ENCODE measurements at regions not wholly inside any gene's neighbourhood (a gene's known extent, or its start where the extent isn't known, plus 50 kb on each side); places are given as distances from the start of the nearest gene placed in this dataset.

GRCh38 chrX:9249051-9249846 lies 215.3 kb upstream of the FAM9B start:
- no peak for TF ChIP-seq EZH2 (IDR thresholded peaks at IDR 0.05; ENCODE audit: low read length, unreplicated experiment)
- no peak for TF ChIP-seq EZH2phosphoT487 (IDR thresholded peaks at IDR 0.05; ENCODE audit: borderline replicate concordance, low read length)
- no peak for TF ChIP-seq CTCF (conservative IDR thresholded peaks at IDR 0.05; ENCODE audit: low read depth, low read length)
- ATAC-seq (no peak), DNase-seq (no peak)
- no peaks in the 10 kb centered on the region for H3F3A ChIP-seq (ENCODE audit: low read length, unreplicated experiment)
- H4K20me1 ChIP-seq (ENCODE audit: low read length): no peaks in the 10 kb centered on the region
- H3K79me2 ChIP-seq (ENCODE audit: low read length): no peaks in the 10 kb centered on the region
- no TSS peak for BruUV-seq (replicated peaks)
- no peaks in the 10 kb centered on the region for H3K4me1 ChIP-seq (ENCODE audit: insufficient read depth, low read length)
- intact Hi-C loops (cut with micrococcal nuclease): no loop called here
- no peaks in the 10 kb centered on the region for H3K9me2 ChIP-seq (replicated peaks; ENCODE audit: low read length)
- no peaks in the 10 kb centered on the region for H3K27me3 ChIP-seq (ENCODE audit: low read length)
- no peak overlapping the region for H2AFZ ChIP-seq (ENCODE audit: low read length)
- no peak overlapping the region for H3K4me2 ChIP-seq (ENCODE audit: low read length)
- ChIA-PET POLR2A (ENCODE audit: unreplicated experiment) (no interaction called here), CTCF (no interaction called here)
- no peaks in the 10 kb centered on the region for H3K9me3 ChIP-seq (ENCODE audit: low read length)
- H3K9ac ChIP-seq (ENCODE audit: low read length): no peak overlapping the region
- H3K27ac ChIP-seq (ENCODE audit: low read length): no peak overlapping the region
- no peaks in the 10 kb centered on the region for H3K36me3 ChIP-seq (ENCODE audit: low read depth, low read length)
- no peak overlapping the region for H3K4me3 ChIP-seq (ENCODE audit: low read length)

GRCh38 chrX:9252182-9252581 lies 212.7 kb upstream of the TBL1X start:
- DNase-seq (no peak), ATAC-seq (no peak)
- H3F3A ChIP-seq (ENCODE audit: low read length, unreplicated experiment): no peaks in the 10 kb centered on the region
- no peak overlapping the region for H2AFZ ChIP-seq (ENCODE audit: low read length)
- H3K4me1 ChIP-seq (ENCODE audit: insufficient read depth, low read length): no peaks in the 10 kb centered on the region
- H3K27ac ChIP-seq (ENCODE audit: low read length): no peak overlapping the region
- H3K79me2 ChIP-seq (ENCODE audit: low read length): no peaks in the 10 kb centered on the region
- no peak overlapping the region for H3K4me3 ChIP-seq (ENCODE audit: low read length)
- H3K36me3 ChIP-seq (ENCODE audit: low read depth, low read length): no peaks in the 10 kb centered on the region
- ChIA-PET POLR2A (ENCODE audit: unreplicated experiment) (no interaction called here), CTCF (no interaction called here)
- H3K27me3 ChIP-seq (ENCODE audit: low read length): no peaks in the 10 kb centered on the region
- no peak overlapping the region for H3K4me2 ChIP-seq (ENCODE audit: low read length)
- TF ChIP-seq EZH2phosphoT487 (IDR thresholded peaks at IDR 0.05; ENCODE audit: borderline replicate concordance, low read length) (no peak), CTCF (conservative IDR thresholded peaks at IDR 0.05; ENCODE audit: low read depth, low read length) (no peak), EZH2 (IDR thresholded peaks at IDR 0.05; ENCODE audit: low read length, unreplicated experiment) (no peak)
- no TSS peak for BruUV-seq (replicated peaks)
- no peak overlapping the region for H3K9ac ChIP-seq (ENCODE audit: low read length)
- H4K20me1 ChIP-seq (ENCODE audit: low read length): no peaks in the 10 kb centered on the region
- no peaks in the 10 kb centered on the region for H3K9me3 ChIP-seq (ENCODE audit: low read length)
- intact Hi-C loops (cut with micrococcal nuclease): no loop called here
- H3K9me2 ChIP-seq (replicated peaks; ENCODE audit: low read length): no peaks in the 10 kb centered on the region

GRCh38 chrX:9253211-9253610 lies 211.6 kb upstream of the TBL1X start:
- Histone ChIP-seq H3K79me2 (ENCODE audit: low read length) (no peaks in the 10 kb centered on the region), H3K4me1 (ENCODE audit: insufficient read depth, low read length) (no peaks in the 10 kb centered on the region), H3K27me3 (ENCODE audit: low read length) (no peaks in the 10 kb centered on the region), H4K20me1 (ENCODE audit: low read length) (no peaks in the 10 kb centered on the region), H2AFZ (ENCODE audit: low read length) (no peak overlapping the region), H3F3A (ENCODE audit: low read length, unreplicated experiment) (no peaks in the 10 kb centered on the region), H3K4me3 (ENCODE audit: low read length) (no peak overlapping the region), H3K4me2 (ENCODE audit: low read length) (no peak overlapping the region), H3K9me2 (replicated peaks; ENCODE audit: low read length) (no peaks in the 10 kb centered on the region), H3K36me3 (ENCODE audit: low read depth, low read length) (no peaks in the 10 kb centered on the region), H3K27ac (ENCODE audit: low read length) (no peak overlapping the region), H3K9ac (ENCODE audit: low read length) (no peak overlapping the region), H3K9me3 (ENCODE audit: low read length) (no peaks in the 10 kb centered on the region)
- ChIA-PET CTCF (no interaction called here), POLR2A (ENCODE audit: unreplicated experiment) (no interaction called here)
- DNase-seq (no peak), ATAC-seq (no peak)
- no TSS peak for BruUV-seq (replicated peaks)
- intact Hi-C loops (cut with micrococcal nuclease): no loop called here
- TF ChIP-seq EZH2phosphoT487 (IDR thresholded peaks at IDR 0.05; ENCODE audit: borderline replicate concordance, low read length): no peak
- no peak for TF ChIP-seq CTCF (conservative IDR thresholded peaks at IDR 0.05; ENCODE audit: low read depth, low read length)
- no peak for TF ChIP-seq EZH2 (IDR thresholded peaks at IDR 0.05; ENCODE audit: low read length, unreplicated experiment)

All from PC-3 (cell line).